ENCODE measurements at regions not wholly inside any gene's neighbourhood (a gene's known extent, or its start where the extent isn't known, plus 50 kb on each side); places are given as distances from the start of the nearest gene placed in this dataset.
"Not testable (repeated sequence)": the region's sequence is repeated elsewhere in the genome, so short reads cannot be mapped to it uniquely, and the experiment has no call there.

GRCh38 chr7:86199881-86200614 lies 443.7 kb upstream of the GRM3 start:
- no peak for DNase-seq

- DNase-seq = no peak
Measured at GRCh38 chr7:86190351-86190750, 453.4 kb upstream of the GRM3 start.

GRCh38 chr7:86181474-86181873 lies 462.2 kb upstream of the GRM3 start:
- DNase-seq = no peak

- DNase-seq = no peak
Measured at GRCh38 chr7:86164827-86165226, 478.9 kb upstream of the GRM3 start.

- DNase-seq = no peak
Measured at GRCh38 chr7:86158111-86158510, 485.6 kb upstream of the GRM3 start.

- no peak for DNase-seq
Measured at GRCh38 chr7:86155623-86156022, 488.1 kb upstream of the GRM3 start.

- DNase-seq = no peak
Measured at GRCh38 chr7:86152926-86153325, 490.8 kb upstream of the GRM3 start.

GRCh38 chr7:86149024-86149665 lies 494.6 kb upstream of the GRM3 start:
- DNase-seq = no peak

- DNase-seq = no peak
Measured at GRCh38 chr7:86148501-86148900, 495.2 kb upstream of the GRM3 start.

- DNase-seq = no peak
Measured at GRCh38 chr7:86137343-86137742, 506.4 kb upstream of the GRM3 start.

GRCh38 chr7:86130268-86130667 lies 513.4 kb upstream of the GRM3 start:
- no peak for DNase-seq

- DNase-seq = no peak
Measured at GRCh38 chr7:86123476-86123875, 520.2 kb upstream of the GRM3 start.

- DNase-seq = no peak
Measured at GRCh38 chr7:86094166-86094669, 549.5 kb upstream of the GRM3 start.

GRCh38 chr7:86091369-86091768 lies 552.3 kb upstream of the GRM3 start:
- no peak for DNase-seq

- no peak for DNase-seq
Measured at GRCh38 chr7:86089455-86089854, 554.3 kb upstream of the GRM3 start.

- DNase-seq = not testable (repeated sequence)
Measured at GRCh38 chr7:86064572-86064971, 579.1 kb upstream of the GRM3 start.

GRCh38 chr7:86058649-86059048 lies 585.1 kb upstream of the GRM3 start:
- DNase-seq = no peak

- no peak for DNase-seq
Measured at GRCh38 chr7:86050918-86051317, 592.8 kb upstream of the GRM3 start.

- no peak for DNase-seq
Measured at GRCh38 chr7:86049910-86050309, 593.8 kb upstream of the GRM3 start.

- not testable (repeated sequence) for DNase-seq
Measured at GRCh38 chr7:86045197-86045596, 598.5 kb upstream of the GRM3 start.

- DNase-seq = no peak
Measured at GRCh38 chr7:86025807-86026206, 617.9 kb upstream of the GRM3 start.

- no peak for DNase-seq
Measured at GRCh38 chr7:86013662-86014061, 630.0 kb upstream of the GRM3 start.

GRCh38 chr7:86012971-86013370 lies 630.7 kb upstream of the GRM3 start:
- DNase-seq = no peak

GRCh38 chr7:86008898-86009297 lies 634.8 kb upstream of the GRM3 start:
- DNase-seq = no peak

GRCh38 chr7:86006909-86007308 lies 636.8 kb upstream of the GRM3 start:
- no peak for DNase-seq
